Testis (tissue), 2 donors: ENCODE measurements at regions not wholly inside any gene's neighbourhood (a gene's known extent, or its start where the extent isn't known, plus 50 kb on each side); places are given as distances from the start of the nearest gene placed in this dataset.

ENCODE experiments used
- DNase-seq: peaks from one replicate; pipeline ENCODE4 v3.0.0-alpha.2; 2019
- H3K27ac ChIP-seq, 2 donors: fragments of 200-600 bp; sonication (generic); one replicate each; pipeline ENCODE4 v1.5.1; 2019
- H3K27me3 ChIP-seq: fragments of 200-600 bp; sonication (generic); one replicate; pipeline ENCODE4 v1.5.1; 2019
- H3K36me3 ChIP-seq: fragments of 200-600 bp; sonication (generic); one replicate; pipeline ENCODE4 v1.5.1; 2017; ENCODE audit warnings: low read depth; ENCODE audit errors: missing control alignments
- H3K4me1 ChIP-seq: fragments of 200-600 bp; sonication (generic); one replicate; pipeline ENCODE4 v1.5.1; 2019
- H3K4me3 ChIP-seq, 2 donors: fragments of 200-600 bp; sonication (generic); one replicate each; pipeline ENCODE4 v1.5.1; 2017 to 2019
- H3K9me3 ChIP-seq: fragments of 200-600 bp; sonication (generic); one replicate; pipeline ENCODE4 v1.5.1; 2017
- POLR2A ChIP-seq: fragments of 450-650 bp; IDR thresholded peaks from one replicate; pipeline ENCODE4 v1.6.1; 2017; ENCODE audit warnings: antibody characterized with exemption, mild to moderate bottlenecking, moderate library complexity
- WGBS, 2 donors: methylation state at CpG; one replicate each; pipeline ENCODE4 v1.1.5; 2018; 5-methylcytosine and 5-hydroxymethylcytosine counted together
- intact Hi-C: fragments of 100-400 bp; cut with DNase I; formaldehyde crosslinking; loops from one replicate; pipeline ENCODE4 v1.15.1; 2023; ENCODE audit warnings: low total_unique reads
- TF ChIP-seq, protein P1 (sequence below), 3 experiments: fragments of 450-650 bp in 2 of 3; fragments of 200-600 bp in 1 of 3; sonication (generic) in 1 of 3; IDR thresholded peaks; one replicate each; pipeline ENCODE4 v1.5.1; 2016 to 2019; ENCODE audit warnings: antibody characterized with exemption in 3 of 3, mild to moderate bottlenecking in 2 of 3, moderate library complexity in 1 of 3

DNA sequence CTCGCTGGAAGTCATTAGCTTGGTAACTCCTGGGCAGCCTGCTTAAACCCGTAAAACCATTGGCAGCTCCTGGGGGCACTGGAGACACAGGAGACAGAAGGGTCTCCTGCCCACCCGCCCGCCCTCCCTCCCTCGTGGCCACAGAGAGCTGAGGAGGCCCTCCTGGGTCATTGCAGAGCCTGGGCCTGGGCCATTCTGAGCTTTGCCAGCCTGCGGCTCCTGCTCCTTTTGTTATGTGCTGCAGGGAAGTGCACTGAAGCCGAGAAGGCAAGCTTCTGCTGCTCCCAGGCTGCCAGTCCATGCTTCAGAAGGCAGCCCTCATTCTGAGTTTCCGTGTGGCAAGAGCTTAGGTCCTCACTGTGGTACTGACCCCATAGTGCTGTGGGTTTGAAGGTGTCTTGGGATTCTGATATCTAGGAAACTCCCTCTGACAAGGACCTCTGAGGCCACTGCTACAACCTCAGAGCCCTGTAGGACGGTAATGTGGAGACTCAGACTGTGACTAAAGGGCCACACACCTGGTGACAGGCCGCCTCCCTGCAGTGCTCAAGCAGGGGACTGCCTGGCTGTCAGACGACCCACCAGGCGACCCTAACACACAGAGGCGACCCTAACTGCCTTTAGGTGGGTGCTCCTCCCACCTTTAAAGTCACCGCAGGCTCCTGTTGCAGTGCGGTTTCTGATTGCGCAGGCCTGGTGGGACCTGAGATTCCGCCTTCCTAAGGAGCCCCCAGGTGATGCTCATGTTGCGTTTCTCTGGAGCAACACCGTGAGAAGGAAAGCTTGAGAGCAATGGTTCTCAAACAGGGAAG lies 118.7 kb downstream of the IER5 start:
- Histone ChIP-seq H3K27ac (no peak overlapping the region), H3K9me3 (no peaks in the 10 kb centered on the region), H3K4me1 (peaks cover 5% of the 10 kb centered on the region), H3K27me3 (no peaks in the 10 kb centered on the region), H3K36me3 (no peaks in the 10 kb centered on the region), H3K4me3 (no peak overlapping the region)
- intact Hi-C loops, result no loop called here
- DNase-seq, result no peak
- WGBS, 2 donors, result 87 to 90% methylated on average over 12 to 19 of the region's 19 CpGs
- TF ChIP-seq, protein P1, sequence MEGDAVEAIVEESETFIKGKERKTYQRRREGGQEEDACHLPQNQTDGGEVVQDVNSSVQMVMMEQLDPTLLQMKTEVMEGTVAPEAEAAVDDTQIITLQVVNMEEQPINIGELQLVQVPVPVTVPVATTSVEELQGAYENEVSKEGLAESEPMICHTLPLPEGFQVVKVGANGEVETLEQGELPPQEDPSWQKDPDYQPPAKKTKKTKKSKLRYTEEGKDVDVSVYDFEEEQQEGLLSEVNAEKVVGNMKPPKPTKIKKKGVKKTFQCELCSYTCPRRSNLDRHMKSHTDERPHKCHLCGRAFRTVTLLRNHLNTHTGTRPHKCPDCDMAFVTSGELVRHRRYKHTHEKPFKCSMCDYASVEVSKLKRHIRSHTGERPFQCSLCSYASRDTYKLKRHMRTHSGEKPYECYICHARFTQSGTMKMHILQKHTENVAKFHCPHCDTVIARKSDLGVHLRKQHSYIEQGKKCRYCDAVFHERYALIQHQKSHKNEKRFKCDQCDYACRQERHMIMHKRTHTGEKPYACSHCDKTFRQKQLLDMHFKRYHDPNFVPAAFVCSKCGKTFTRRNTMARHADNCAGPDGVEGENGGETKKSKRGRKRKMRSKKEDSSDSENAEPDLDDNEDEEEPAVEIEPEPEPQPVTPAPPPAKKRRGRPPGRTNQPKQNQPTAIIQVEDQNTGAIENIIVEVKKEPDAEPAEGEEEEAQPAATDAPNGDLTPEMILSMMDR (IDR thresholded peaks at IDR 0.05), result no peak
- no peak for TF ChIP-seq POLR2A

DNA sequence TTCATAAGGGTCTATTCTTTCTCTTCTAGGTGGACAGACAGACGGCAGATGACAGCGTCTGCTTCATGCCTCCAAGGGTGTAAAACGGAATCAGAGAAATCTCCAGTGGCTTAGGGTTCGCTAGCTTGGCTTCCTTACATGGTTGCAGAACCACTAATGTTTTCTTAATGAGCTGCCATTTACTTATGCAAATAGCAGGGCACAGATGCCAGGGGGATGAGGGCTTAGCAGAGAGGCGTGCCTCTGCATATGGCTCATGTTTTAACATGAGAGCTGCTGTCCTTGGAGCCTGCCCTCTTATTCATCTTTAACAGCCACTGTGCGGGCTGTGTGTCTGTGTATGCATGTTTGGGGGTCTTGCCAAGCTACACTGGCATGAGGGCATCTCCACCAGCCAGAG lies 119.6 kb downstream of the IER5 start:
- DNase-seq, result no peak
- no peak for TF ChIP-seq POLR2A
- TF ChIP-seq, protein P1 (IDR thresholded peaks at IDR 0.05), result no peak
- 95 to 96% methylated on average over 6 of the region's 6 CpGs for WGBS, 2 donors

DNA sequence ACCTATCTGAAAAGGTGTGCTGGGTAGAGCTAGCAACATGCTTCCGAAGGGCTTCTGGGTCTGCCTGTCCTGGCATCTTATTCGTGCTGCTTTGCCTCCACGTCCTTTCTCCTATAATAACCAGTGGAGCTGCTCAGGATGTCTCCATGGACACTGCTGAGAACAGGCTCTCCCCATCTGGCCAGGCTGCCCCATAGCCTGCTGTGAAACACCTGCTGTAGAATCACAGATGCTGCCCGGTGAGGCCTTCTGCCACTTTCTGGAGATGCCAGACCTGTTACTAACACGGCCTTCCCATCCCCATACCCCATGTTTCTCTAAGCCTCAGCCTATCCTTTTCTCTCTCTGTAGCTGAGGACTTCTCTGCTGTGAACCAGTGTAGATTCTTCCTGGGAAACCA lies 120.5 kb downstream of the IER5 start:
- intact Hi-C loops, result no loop called here
- 94 to 99% methylated on average over 5 of the region's 5 CpGs for WGBS, 2 donors
- Histone ChIP-seq H3K4me3 (no peak overlapping the region), H3K27me3 (no peaks in the 10 kb centered on the region), H3K9me3 (no peaks in the 10 kb centered on the region), H3K27ac (no peak overlapping the region), H3K4me1 (peaks cover under 1% of the 10 kb centered on the region), H3K36me3 (no peaks in the 10 kb centered on the region)
- no peak for DNase-seq
- no peak for TF ChIP-seq POLR2A
- TF ChIP-seq, protein P1 (IDR thresholded peaks at IDR 0.05), result no peak

More for the DNA sequence above, 119.6 kb downstream of the IER5 start:
- Histone ChIP-seq H3K4me1 (peaks cover 5% of the 10 kb centered on the region), H3K27me3 (no peaks in the 10 kb centered on the region), H3K27ac (no peak overlapping the region), H3K4me3 (no peak overlapping the region), H3K36me3 (no peaks in the 10 kb centered on the region), H3K9me3 (no peaks in the 10 kb centered on the region)
- intact Hi-C loops, result no loop called here

DNA sequence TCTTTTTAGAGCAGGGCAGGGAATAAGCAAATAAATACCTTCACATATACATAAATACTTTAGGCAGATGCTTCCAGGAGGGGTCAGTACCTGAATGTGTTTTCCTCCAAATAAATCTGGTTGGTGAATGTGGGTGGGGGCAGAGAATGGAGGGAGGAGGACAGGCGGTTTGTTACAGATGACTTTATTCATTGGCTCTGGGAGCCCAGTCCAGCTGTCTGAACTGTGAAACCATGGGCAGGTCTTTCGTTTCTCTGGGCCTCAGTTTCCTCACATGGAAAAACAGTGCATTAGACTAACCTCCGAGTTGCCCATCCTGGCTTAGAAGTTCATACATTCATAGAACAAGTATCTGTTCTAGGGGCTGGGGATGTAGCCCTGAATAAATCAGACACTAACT lies 124.6 kb downstream of the IER5 start:
- WGBS, 2 donors, result 66 to 75% methylated on average over 3 of the region's 3 CpGs

More for the DNA sequence above, 124.6 kb downstream of the IER5 start:
- no peaks in the 10 kb centered on the region for H3K9me3 ChIP-seq
- H3K27me3 ChIP-seq, result no peaks in the 10 kb centered on the region
- TF ChIP-seq POLR2A, result no peak
- TF ChIP-seq, protein P1 (IDR thresholded peaks at IDR 0.05), result no peak
- H3K36me3 ChIP-seq, result no peaks in the 10 kb centered on the region
- no peak for DNase-seq
- no peak overlapping the region for H3K4me3 ChIP-seq
- no peaks in the 10 kb centered on the region for H3K4me1 ChIP-seq
- no peak overlapping the region for H3K27ac ChIP-seq
- intact Hi-C loops, result no loop called here
